HCT116 (cell line): ENCODE measurements at regions not wholly inside any gene's neighbourhood (a gene's known extent, or its start where the extent isn't known, plus 50 kb on each side); places are given as distances from the start of the nearest gene placed in this dataset.

Source experiments
- ATAC-seq: fragments of 200-7000 bp; cut with Tn5 transposase; 2 replicates; pipeline ENCODE4 v1.9.1; 2020; ENCODE audit warnings: mild to moderate bottlenecking, moderate library complexity
- BruUV-seq: library from RNA; stranded (reverse); fragments of 400-500 nt; replicated peaks from 2 replicates; lab custom pipeline; 2021; lab: Mats Ljungman, UMichigan
- CTCF ChIA-PET: fragments of 300-600 bp; sonication (Branson Sonifier 250); formaldehyde crosslinking; loops from one replicate; lab custom pipeline; 2021; ENCODE audit warnings: antibody characterized with exemption; lab: Charles Lee
- POLR2A ChIA-PET: fragments of 300-600, 350-600 bp; sonication (Branson Sonifier 250); formaldehyde crosslinking; loops from one replicate; lab custom pipeline; 2021; ENCODE audit warnings: antibody characterized with exemption; lab: Charles Lee
- RAD21 ChIA-PET, 2 experiments: fragments of 300-600 bp; sonication (Branson Sonifier 250); formaldehyde crosslinking; loops; one replicate each; lab custom pipeline; 2023; ENCODE audit warnings: low total read pairs in 2 of 2; ENCODE audit not compliant: uncharacterized antibody in 2 of 2, unreplicated experiment in 2 of 2, low non-redundant PET in 1 of 2; lab: Charles Lee
- DNase-seq: peaks from one replicate; pipeline ENCODE4 v3.0.0-alpha.2; 2010; ENCODE audit warnings: low read depth, low spot score
- H2AFZ ChIP-seq: fragments of 200-600 bp; shearing (Covaris generic), sonication (generic); 2 replicates; pipeline ENCODE4 v1.6.1; 2017; ENCODE audit warnings: low read depth, mixed run types, mixed read lengths, antibody characterized with exemption, low read length; ENCODE audit not compliant: poor library complexity, severe bottlenecking
- H3K27ac ChIP-seq: 2 replicates; pipeline ENCODE4 v1.5.1; 2012; ENCODE audit warnings: low read depth, low read length
- H3K27me3 ChIP-seq: fragments of 200-600 bp; sonication (generic); 2 replicates; pipeline ENCODE4 v1.6.1; 2016; ENCODE audit warnings: mixed run types, low read length, mixed read lengths; ENCODE audit not compliant: insufficient read depth
- H3K36me3 ChIP-seq, 2 experiments: fragments of 200-500 bp in 1 of 2; fragments of 200-600 bp in 1 of 2; sonication (Bioruptor generic) in 1 of 2; sonication (generic) in 1 of 2; 2 replicates each; pipeline versions ENCODE4 v1.5.1 to v1.6.1; 2014 to 2016; ENCODE audit warnings: low read length in 2 of 2, inconsistent platforms in 1 of 2, mixed read lengths in 1 of 2, mixed run types in 1 of 2; ENCODE audit not compliant: insufficient read depth in 2 of 2, control insufficient read depth in 1 of 2
- H3K4me1 ChIP-seq, 2 experiments: fragments of 200-600 bp in 1 of 2; sonication (generic) in 1 of 2; 2 replicates each; pipeline versions ENCODE4 v1.5.1 to v1.6.1; 2012 to 2017; ENCODE audit warnings: low read length in 2 of 2, inconsistent platforms in 1 of 2, mild to moderate bottlenecking in 1 of 2, mixed read lengths in 1 of 2, mixed run types in 1 of 2, moderate library complexity in 1 of 2; ENCODE audit not compliant: insufficient read depth in 2 of 2, control insufficient read depth in 1 of 2
- H3K4me2 ChIP-seq: fragments of 200-600 bp; sonication (generic); 2 replicates; pipeline ENCODE4 v1.6.1; 2017; ENCODE audit warnings: mixed run types, low read length, mixed read lengths
- H3K4me3 ChIP-seq, 2 experiments: fragments of 200-600 bp in 1 of 2; sonication (generic) in 1 of 2; replicated peaks in 1 of 2; 2 replicates each; pipeline ENCODE4 v1.5.1; 2011 to 2016; ENCODE audit warnings: low read length in 2 of 2, control low read depth in 1 of 2, low read depth in 1 of 2, mild to moderate bottlenecking in 1 of 2, mixed read lengths in 1 of 2, mixed run types in 1 of 2
- H3K79me2 ChIP-seq: fragments of 200-600 bp; sonication (generic); 2 replicates; pipeline ENCODE4 v1.6.1; 2017; ENCODE audit warnings: mild to moderate bottlenecking, mixed run types, low read length, moderate library complexity, mixed read lengths; ENCODE audit not compliant: insufficient read depth
- H3K9ac ChIP-seq: fragments of 200-600 bp; sonication (generic); 2 replicates; pipeline ENCODE4 v1.6.1; 2016; ENCODE audit warnings: low read length, mixed read lengths
- H3K9me2 ChIP-seq: fragments of 200-600 bp; sonication (generic), shearing (Covaris generic); 2 replicates; pipeline ENCODE4 v1.6.1; 2017; ENCODE audit warnings: mixed run types, mild to moderate bottlenecking, moderate library complexity; ENCODE audit not compliant: insufficient read depth
- H3K9me3 ChIP-seq, 2 experiments: fragments of 200-500 bp in 1 of 2; fragments of 200-600 bp in 1 of 2; sonication (Bioruptor generic) in 1 of 2; sonication (generic) in 1 of 2; 2 replicates each; pipeline ENCODE4 v1.6.1; 2014 to 2017; ENCODE audit warnings: low read length in 2 of 2, mixed read lengths in 2 of 2, inconsistent platforms in 1 of 2, low read depth in 1 of 2, mild to moderate bottlenecking in 1 of 2, mixed run types in 1 of 2, moderate library complexity in 1 of 2; ENCODE audit not compliant: control insufficient read depth in 1 of 2, insufficient read depth in 1 of 2
- H4K20me1 ChIP-seq: fragments of 200-600 bp; sonication (generic), shearing (Covaris generic); 2 replicates; pipeline ENCODE4 v1.6.1; 2017; ENCODE audit warnings: mixed run types, mild to moderate bottlenecking, moderate library complexity; ENCODE audit not compliant: insufficient read depth
- EGR1 ChIP-seq: IDR thresholded peaks from 2 replicates; pipeline ENCODE4 v1.6.1; 2012; ENCODE audit warnings: low read depth
- ELF1 ChIP-seq: IDR thresholded peaks from 2 replicates; pipeline ENCODE4 v1.6.1; 2012; ENCODE audit warnings: low read depth, borderline replicate concordance
- EZH2phosphoT487 ChIP-seq: fragments of 200-600 bp; IDR thresholded peaks from 2 replicates; pipeline ENCODE4 v1.6.1; 2018; ENCODE audit warnings: antibody characterized with exemption, borderline replicate concordance
- FOSL1 ChIP-seq: IDR thresholded peaks from 2 replicates; pipeline ENCODE4 v1.6.1; 2012; ENCODE audit warnings: low read depth
- JUND ChIP-seq: IDR thresholded peaks from 2 replicates; pipeline ENCODE4 v1.6.1; 2012
- MAX ChIP-seq: IDR thresholded peaks from 2 replicates; pipeline ENCODE4 v1.6.1; 2012
- POLR2AphosphoS5 ChIP-seq: IDR thresholded peaks from 2 replicates; pipeline ENCODE4 v1.6.1; 2011; ENCODE audit warnings: mild to moderate bottlenecking, low read depth, low read length, moderate library complexity
- REST ChIP-seq: IDR thresholded peaks from 2 replicates; pipeline ENCODE4 v1.6.1; 2012; ENCODE audit warnings: low read depth
- SIN3A ChIP-seq: IDR thresholded peaks from 2 replicates; pipeline ENCODE4 v1.6.1; 2012; ENCODE audit warnings: low read depth
- SP1 ChIP-seq: IDR thresholded peaks from 2 replicates; pipeline ENCODE4 v1.6.1; 2012; ENCODE audit warnings: low read depth
- ZBTB33 ChIP-seq: IDR thresholded peaks from 2 replicates; pipeline ENCODE4 v1.6.1; 2011; ENCODE audit warnings: mild to moderate bottlenecking, low read length, moderate library complexity; ENCODE audit not compliant: insufficient replicate concordance; ENCODE audit errors: extremely low read depth
- ZFX ChIP-seq: fragments of 450-650 bp; IDR thresholded peaks from 2 replicates; pipeline ENCODE4 v1.6.1; 2017
- intact Hi-C: fragments of 100-400 bp; cut with micrococcal nuclease; formaldehyde crosslinking; loops from 2 replicates; pipeline ENCODE4 v1.10.0; 2022

GRCh38 chr12:69071091-69071370 is 138.1 kb upstream of the CPM start:
- ChIA-PET CTCF (no interaction called here), RAD21 (interaction anchor here in 1 of 2 experiments (0.6 kb wide), 1 partner anchor 11 kb away, joined by 3 read pairs; no protein-coding TSS in a partner anchor), POLR2A (no interaction called here)
- Histone ChIP-seq H3K9ac (no peak overlapping the region), H3K27ac (no peak overlapping the region), H3K27me3 (no peaks in the 10 kb centered on the region), H3K4me2 (no peak overlapping the region), H3K79me2 (no peaks in the 10 kb centered on the region), H3K9me3 (no peaks in the 10 kb centered on the region), H3K36me3 (no peaks in the 10 kb centered on the region), H3K4me1 (peaks cover 14 to 49% of the 10 kb centered on the region in 2 experiments), H3K4me3 (no peak overlapping the region), H2AFZ (peak overlapping the region; percentile 64), H3K9me2 (no peaks in the 10 kb centered on the region), H4K20me1 (no peaks in the 10 kb centered on the region)
- no TSS peak for BruUV-seq
- no peak for DNase-seq
- no peak for TF ChIP-seq FOSL1
- no peak for TF ChIP-seq POLR2AphosphoS5
- TF ChIP-seq SP1: no peak
- no peak for TF ChIP-seq MAX
- TF ChIP-seq EGR1: no peak
- TF ChIP-seq ZFX: no peak
- TF ChIP-seq JUND: no peak
- no peak for TF ChIP-seq SIN3A
- no peak for TF ChIP-seq ELF1
- no peak for TF ChIP-seq EZH2phosphoT487
- TF ChIP-seq REST: no peak
- TF ChIP-seq ZBTB33: no peak
- intact Hi-C loops: loop anchor here (10.0 kb wide), 1 partner anchor 1026 kb away; no protein-coding TSS in a partner anchor
- ATAC-seq: no peak
